ENCODE measurements at regions not wholly inside any gene's neighbourhood (a gene's known extent, or its start where the extent isn't known, plus 50 kb on each side); places are given as distances from the start of the nearest gene placed in this dataset.

DNA sequence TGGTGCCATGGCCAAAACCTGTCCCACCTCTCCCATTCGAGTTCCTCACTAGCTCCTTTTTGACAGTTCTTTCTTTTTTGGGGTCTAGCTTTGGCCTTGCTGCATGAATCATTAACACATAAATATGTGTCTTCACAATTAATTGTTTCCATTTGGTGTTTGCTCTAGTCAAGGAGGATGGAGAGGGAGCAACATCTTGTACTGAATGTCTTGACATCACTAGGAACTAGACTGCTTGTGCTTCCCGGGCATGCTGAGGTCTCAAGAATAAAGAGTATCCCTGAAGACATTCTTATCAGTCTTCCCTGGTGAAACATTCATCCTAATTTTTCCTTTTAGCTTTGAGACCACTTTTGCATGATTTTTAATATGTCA, 77.0 kb upstream of the ESR1 start:
- peaks cover 0 to 4% (median 0%) of the 10 kb centered on the region in 4 donors for H3K9me3 ChIP-seq
- no peaks in the 10 kb centered on the region for H3K27me3 ChIP-seq
- DNase-seq, result no peak
- TF ChIP-seq POLR2A (IDR thresholded peaks at IDR 0.05), result no peak
- TF ChIP-seq, protein P1, sequence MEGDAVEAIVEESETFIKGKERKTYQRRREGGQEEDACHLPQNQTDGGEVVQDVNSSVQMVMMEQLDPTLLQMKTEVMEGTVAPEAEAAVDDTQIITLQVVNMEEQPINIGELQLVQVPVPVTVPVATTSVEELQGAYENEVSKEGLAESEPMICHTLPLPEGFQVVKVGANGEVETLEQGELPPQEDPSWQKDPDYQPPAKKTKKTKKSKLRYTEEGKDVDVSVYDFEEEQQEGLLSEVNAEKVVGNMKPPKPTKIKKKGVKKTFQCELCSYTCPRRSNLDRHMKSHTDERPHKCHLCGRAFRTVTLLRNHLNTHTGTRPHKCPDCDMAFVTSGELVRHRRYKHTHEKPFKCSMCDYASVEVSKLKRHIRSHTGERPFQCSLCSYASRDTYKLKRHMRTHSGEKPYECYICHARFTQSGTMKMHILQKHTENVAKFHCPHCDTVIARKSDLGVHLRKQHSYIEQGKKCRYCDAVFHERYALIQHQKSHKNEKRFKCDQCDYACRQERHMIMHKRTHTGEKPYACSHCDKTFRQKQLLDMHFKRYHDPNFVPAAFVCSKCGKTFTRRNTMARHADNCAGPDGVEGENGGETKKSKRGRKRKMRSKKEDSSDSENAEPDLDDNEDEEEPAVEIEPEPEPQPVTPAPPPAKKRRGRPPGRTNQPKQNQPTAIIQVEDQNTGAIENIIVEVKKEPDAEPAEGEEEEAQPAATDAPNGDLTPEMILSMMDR (IDR thresholded peaks at IDR 0.05), result no peak
- H3K36me3 ChIP-seq, result no peaks in the 10 kb centered on the region
- H3K4me3 ChIP-seq, result no peak overlapping the region
- H3K27ac ChIP-seq, result no peak overlapping the region
- no peaks in the 10 kb centered on the region for H3K4me1 ChIP-seq

DNA sequence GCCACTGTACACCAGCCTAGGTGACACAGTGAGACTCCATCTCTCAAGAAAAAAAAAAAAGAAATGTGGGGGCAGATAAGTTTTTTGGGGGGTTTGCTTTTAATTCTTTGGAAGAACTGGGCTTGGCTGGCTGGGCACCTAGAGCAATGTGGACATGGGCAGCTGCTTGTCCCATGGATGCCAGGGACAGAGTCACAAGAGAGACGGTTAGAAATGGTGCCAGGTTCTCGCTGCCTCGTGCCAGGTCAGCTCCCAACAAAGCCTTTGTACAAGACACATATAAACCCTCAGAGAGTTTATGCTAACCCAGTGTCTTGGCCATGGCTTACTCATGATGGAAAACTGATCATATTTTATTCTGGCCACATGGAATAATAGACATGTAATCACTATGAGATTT, 76.2 kb upstream of the ESR1 start:
- TF ChIP-seq, protein P1 (IDR thresholded peaks at IDR 0.05), result no peak
- no peak for TF ChIP-seq POLR2A (IDR thresholded peaks at IDR 0.05)
- DNase-seq, result no peak
- Histone ChIP-seq H3K27ac (no peak overlapping the region), H3K4me3 (no peak overlapping the region), H3K4me1 (no peaks in the 10 kb centered on the region), H3K36me3 (no peaks in the 10 kb centered on the region), H3K9me3 (peaks cover 0 to 4% (median 0%) of the 10 kb centered on the region in 4 donors), H3K27me3 (no peaks in the 10 kb centered on the region)

DNA sequence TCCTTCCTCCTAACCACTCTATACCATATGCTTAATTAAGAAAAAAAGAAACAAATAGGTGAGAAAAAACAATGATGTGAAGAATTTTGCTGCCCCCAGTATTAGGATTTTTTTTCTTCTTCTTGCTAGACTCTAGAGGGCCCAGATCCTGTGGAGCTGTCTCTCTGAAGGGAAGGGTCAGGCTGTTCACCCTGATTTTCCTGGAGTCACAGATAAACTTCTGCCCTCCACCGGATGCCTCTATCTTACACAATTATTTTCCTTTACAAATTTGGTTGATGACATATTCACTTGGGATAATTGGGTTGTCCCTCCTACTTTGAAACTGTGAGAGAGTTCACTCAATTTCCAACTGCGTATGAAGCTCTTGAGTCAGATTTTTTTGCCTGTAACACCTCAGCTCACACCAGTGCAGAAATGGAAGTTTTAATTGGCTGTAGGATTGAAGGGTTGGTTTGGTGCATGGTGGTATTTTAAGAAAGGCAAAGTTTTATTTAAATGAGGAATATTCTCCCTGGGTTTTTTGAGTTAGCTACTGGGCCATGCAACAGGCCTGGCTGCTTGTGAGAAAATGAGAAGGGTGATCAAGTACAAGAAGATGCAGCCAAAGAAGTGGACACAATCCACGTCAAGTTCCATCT, 73.7 kb upstream of the ESR1 start:
- Histone ChIP-seq H3K4me1 (no peaks in the 10 kb centered on the region), H3K36me3 (no peaks in the 10 kb centered on the region)
- TF ChIP-seq POLR2A (IDR thresholded peaks at IDR 0.05), result no peak
- TF ChIP-seq, protein P1 (IDR thresholded peaks at IDR 0.05), result no peak

DNA sequence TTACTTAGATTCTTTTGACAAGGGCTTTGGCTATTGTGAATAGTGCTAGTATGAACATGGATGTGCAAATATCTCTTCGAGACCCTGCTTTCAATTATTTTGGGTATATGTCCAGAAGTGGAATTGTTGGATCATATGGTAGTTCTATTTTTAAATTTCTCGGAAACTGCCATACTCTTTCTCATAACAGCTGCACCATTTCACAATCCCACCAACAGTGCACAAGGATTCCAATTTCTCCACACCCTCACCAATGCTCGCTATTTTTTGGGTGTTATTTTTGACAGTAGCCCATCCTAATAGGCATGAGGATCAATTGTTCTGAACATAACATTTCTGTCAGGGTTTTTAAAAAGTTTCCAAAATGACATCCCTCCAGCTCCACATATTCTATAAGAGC, 69.2 kb upstream of the ESR1 start:
- Histone ChIP-seq H3K27me3 (no peaks in the 10 kb centered on the region), H3K4me3 (no peak overlapping the region), H3K4me1 (no peaks in the 10 kb centered on the region), H3K27ac (no peak overlapping the region), H3K9me3 (no peaks in the 10 kb centered on the region), H3K36me3 (no peaks in the 10 kb centered on the region)
- TF ChIP-seq, protein P1 (IDR thresholded peaks at IDR 0.05), result no peak
- no peak for TF ChIP-seq POLR2A (IDR thresholded peaks at IDR 0.05)
- DNase-seq, result no peak

More for the DNA sequence above, 73.7 kb upstream of the ESR1 start:
- no peak for DNase-seq
- Histone ChIP-seq H3K4me3 (no peak overlapping the region), H3K9me3 (peaks cover 0 to 4% (median 0%) of the 10 kb centered on the region in 4 donors), H3K27me3 (no peaks in the 10 kb centered on the region), H3K27ac (no peak overlapping the region)

DNA sequence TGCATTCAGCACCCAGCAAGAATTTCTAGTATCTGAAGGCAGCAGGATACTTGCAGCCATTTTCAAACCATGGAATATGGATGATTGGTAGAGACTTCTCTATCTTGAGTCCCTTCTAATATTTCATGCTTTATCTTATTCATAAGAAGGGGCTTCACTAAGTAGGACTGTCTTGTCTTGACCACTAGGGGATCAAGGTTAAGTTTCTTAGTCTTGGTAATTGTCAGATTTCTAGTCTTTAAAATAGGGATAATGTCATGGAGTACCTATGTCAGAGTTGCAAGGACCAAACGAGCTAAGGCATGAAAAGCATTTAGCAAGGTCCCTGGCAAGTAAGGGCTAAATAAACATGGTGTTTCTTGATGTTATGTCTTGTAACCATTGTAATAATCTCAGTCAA, 68.5 kb upstream of the ESR1 start:
- Histone ChIP-seq H3K9me3 (no peaks in the 10 kb centered on the region), H3K4me3 (no peak overlapping the region), H3K4me1 (no peaks in the 10 kb centered on the region), H3K36me3 (no peaks in the 10 kb centered on the region), H3K27me3 (no peaks in the 10 kb centered on the region), H3K27ac (no peak overlapping the region)
- no peak for TF ChIP-seq POLR2A (IDR thresholded peaks at IDR 0.05)
- TF ChIP-seq, protein P1 (IDR thresholded peaks at IDR 0.05), result no peak
- DNase-seq, result no peak

DNA sequence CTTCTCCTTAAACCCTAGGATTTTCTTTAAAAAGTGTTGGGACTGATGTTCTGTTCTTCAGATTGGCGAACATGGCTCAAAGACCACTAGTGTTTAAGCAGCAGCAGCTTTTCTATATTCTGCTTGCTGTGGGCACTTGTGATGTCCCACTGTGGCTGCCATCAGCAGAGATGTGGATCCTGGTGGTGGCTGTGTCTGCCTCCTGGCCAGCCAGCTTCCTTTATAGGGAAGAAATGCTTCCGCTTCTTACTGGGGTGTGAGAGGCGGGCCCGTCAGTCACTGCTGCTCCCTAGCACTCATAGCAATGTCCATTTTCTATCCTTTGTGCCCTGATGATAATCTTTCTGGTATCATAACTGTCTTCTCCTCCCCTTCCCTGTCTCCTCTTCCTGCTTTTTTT, 66.7 kb upstream of the ESR1 start:
- H3K27ac ChIP-seq, result no peak overlapping the region
- no peak for TF ChIP-seq POLR2A (IDR thresholded peaks at IDR 0.05)
- TF ChIP-seq, protein P1 (IDR thresholded peaks at IDR 0.05), result no peak
- H3K4me3 ChIP-seq, result no peak overlapping the region
- no peak for DNase-seq
- no peaks in the 10 kb centered on the region for H3K36me3 ChIP-seq
- H3K9me3 ChIP-seq, result no peaks in the 10 kb centered on the region
- H3K4me1 ChIP-seq, result no peaks in the 10 kb centered on the region
- H3K27me3 ChIP-seq, result no peaks in the 10 kb centered on the region
